AG10803 (cell line): ENCODE measurements at regions not wholly inside any gene's neighbourhood (a gene's known extent, or its start where the extent isn't known, plus 50 kb on each side); places are given as distances from the start of the nearest gene placed in this dataset.

Source experiments
- DNase-seq: peaks from one replicate; pipeline ENCODE4 v3.0.0; 2010; ENCODE audit warnings: low read depth
- H3K4me3 ChIP-seq: 2 replicates; pipeline ENCODE4 v1.5.1; 2011; ENCODE audit warnings: mild to moderate bottlenecking, low read length, control low read depth
- TF ChIP-seq, protein P1 (sequence below): conservative IDR thresholded peaks from 2 replicates; pipeline ENCODE4 v1.5.1; 2011; ENCODE audit warnings: mild to moderate bottlenecking, low read length, control low read depth, inconsistent platforms

DNA sequence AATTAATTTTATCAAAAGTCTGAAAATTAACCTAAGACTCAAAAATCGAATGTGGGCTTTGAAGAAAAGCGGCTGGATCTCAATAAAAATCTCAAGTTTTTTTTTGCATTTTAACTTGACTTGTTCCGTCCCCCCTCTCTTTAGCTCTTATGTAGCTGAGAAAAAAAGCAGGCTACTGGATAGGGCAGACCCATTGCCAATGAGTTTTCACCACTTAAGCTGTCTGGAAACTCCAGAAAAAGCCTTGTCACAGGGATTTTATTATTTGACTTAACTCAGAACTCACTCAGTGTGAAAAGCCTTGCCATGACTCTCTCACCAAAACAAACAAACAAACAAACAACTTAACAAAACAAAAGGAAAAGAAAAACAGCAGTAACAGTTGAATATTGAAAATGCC is 247.4 kb downstream of the CDH9 start:
- H3K4me3 ChIP-seq = no peak overlapping the region
- no peak for DNase-seq
- TF ChIP-seq, protein P1, sequence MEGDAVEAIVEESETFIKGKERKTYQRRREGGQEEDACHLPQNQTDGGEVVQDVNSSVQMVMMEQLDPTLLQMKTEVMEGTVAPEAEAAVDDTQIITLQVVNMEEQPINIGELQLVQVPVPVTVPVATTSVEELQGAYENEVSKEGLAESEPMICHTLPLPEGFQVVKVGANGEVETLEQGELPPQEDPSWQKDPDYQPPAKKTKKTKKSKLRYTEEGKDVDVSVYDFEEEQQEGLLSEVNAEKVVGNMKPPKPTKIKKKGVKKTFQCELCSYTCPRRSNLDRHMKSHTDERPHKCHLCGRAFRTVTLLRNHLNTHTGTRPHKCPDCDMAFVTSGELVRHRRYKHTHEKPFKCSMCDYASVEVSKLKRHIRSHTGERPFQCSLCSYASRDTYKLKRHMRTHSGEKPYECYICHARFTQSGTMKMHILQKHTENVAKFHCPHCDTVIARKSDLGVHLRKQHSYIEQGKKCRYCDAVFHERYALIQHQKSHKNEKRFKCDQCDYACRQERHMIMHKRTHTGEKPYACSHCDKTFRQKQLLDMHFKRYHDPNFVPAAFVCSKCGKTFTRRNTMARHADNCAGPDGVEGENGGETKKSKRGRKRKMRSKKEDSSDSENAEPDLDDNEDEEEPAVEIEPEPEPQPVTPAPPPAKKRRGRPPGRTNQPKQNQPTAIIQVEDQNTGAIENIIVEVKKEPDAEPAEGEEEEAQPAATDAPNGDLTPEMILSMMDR = no peak

DNA sequence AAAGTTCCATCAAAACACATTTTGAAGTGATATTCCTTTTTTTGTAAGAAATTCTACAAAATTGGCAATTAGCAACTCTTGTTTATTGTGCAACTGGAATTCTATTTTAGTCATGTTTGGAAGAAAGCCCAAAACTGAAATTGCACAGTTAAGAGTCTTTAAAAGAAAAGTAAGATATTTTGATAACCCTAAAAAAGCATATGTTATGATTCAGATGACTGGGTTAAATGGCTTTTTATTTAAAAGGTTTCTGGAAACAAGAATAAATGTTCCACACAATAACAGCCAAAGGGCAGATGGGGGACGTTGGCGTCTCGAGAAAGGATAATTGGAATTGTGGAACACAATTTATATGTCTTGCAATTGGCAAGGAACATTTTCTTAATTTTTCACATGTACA is 275.2 kb downstream of the CDH9 start:
- no peak overlapping the region for H3K4me3 ChIP-seq
- TF ChIP-seq, protein P1 = no peak
- DNase-seq = no peak

DNA sequence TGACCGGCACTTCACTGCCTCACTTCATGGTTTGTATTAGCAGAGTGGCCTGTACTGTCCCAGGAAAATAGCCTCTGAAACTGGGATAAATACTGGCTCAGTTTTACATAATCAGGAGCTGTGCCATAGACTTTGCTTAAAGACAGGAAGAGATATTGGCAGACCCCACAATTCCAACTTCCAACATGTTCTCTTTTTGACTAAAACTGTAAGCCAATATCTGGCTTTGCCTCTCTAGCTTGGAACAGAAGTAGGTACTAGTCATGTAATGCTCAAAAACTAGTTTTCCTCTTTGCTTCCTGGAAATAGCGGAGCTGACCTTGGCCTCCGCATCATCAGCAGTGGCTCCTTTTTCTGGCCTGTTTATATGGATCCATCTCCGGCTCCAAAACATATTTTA is 276.9 kb downstream of the CDH9 start:
- TF ChIP-seq, protein P1 = no peak
- DNase-seq = no peak
- no peak overlapping the region for H3K4me3 ChIP-seq

DNA sequence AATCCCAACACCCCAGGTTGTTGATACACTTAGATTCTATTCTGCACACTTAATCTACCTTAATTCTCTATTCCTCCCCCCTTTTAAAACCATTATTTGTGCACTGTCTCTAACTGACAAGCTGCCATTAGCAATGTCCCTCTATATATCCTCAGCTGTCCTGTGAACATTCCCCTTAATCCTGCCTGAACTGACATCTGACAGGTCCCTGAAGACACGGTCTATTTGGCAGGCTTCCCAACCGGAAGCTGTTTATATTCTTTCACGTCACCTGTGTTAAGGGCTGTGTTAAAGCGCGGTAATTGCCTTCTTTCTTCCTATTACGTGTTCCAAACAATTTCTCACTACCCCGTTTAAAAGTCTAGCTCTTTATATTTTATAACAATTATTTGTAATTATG is 277.3 kb downstream of the CDH9 start:
- DNase-seq = no peak
- TF ChIP-seq, protein P1 = no peak
- no peak overlapping the region for H3K4me3 ChIP-seq

DNA sequence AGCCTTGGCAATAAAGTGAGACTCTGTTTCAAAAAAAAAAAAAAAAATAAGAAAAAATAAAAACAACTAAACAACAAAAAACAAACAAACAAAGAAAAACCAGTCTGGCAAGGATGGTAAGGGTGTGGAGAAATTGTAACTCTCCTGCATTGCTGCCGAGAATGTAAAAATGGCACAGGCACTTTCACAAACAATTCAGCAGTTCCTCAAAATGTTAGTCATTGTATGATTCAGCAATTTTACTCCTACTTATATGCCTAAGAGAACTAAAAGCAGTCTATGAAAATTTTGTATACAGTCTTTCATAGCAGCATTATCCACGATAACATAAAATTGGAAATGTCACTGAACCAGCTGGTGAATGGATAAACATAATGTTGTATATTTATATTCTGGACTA is 280.4 kb downstream of the CDH9 start:
- no peak overlapping the region for H3K4me3 ChIP-seq
- TF ChIP-seq, protein P1 = no peak
- no peak for DNase-seq

DNA sequence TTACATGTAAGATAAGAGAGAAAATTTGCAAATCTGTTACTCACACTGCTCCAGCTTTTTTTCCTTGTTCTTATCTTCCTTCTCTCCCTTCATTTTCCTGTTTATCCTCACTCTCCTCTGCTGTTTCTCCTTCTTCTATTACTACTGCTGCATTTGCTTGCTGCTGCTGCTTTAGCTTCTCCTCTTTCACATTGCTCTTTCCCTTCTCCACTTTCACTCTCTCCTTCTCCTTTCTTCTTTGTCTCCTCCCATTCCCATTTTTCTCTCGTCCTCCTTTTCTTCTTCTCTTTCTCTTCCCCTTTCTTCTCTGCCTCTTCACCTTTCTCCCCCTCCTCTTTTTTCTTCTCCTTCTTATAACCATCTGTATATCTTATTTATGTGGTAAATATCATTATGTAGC is 288.6 kb downstream of the CDH9 start:
- TF ChIP-seq, protein P1 = no peak
- DNase-seq = no peak
- H3K4me3 ChIP-seq = no peak overlapping the region

DNA sequence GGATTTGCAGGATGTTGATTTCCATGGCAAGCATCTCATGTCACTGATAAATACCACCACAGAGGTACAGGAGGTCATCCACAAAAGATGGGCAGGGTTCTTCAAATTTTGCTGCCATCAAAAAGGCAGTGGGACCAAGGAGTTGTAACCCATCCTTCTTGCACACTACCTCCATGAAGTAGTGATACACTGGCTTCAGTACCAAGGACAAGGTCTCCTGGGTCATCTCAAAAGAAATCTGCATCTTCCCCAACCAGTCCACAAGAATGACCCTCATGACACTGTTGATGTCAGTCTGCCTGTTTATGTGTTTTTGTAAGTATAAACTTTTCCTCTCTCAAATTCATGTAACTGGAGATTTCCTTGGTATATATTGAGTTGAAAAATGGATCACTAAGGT is 298.2 kb downstream of the CDH9 start:
- TF ChIP-seq, protein P1 = no peak
- no peak for DNase-seq
- no peak overlapping the region for H3K4me3 ChIP-seq
